GM21576 (cell line): ENCODE measurements at regions not wholly inside any gene's neighbourhood (a gene's known extent, or its start where the extent isn't known, plus 50 kb on each side); places are given as distances from the start of the nearest gene placed in this dataset.

Experiments
- ATAC-seq: cut with Tn5 transposase; IDR thresholded peaks from one replicate; pipeline ENCODE4 v1.9.1; 2021; ENCODE audit warnings: mild to moderate bottlenecking, moderate library complexity; ENCODE audit not compliant: unreplicated experiment

DNA sequence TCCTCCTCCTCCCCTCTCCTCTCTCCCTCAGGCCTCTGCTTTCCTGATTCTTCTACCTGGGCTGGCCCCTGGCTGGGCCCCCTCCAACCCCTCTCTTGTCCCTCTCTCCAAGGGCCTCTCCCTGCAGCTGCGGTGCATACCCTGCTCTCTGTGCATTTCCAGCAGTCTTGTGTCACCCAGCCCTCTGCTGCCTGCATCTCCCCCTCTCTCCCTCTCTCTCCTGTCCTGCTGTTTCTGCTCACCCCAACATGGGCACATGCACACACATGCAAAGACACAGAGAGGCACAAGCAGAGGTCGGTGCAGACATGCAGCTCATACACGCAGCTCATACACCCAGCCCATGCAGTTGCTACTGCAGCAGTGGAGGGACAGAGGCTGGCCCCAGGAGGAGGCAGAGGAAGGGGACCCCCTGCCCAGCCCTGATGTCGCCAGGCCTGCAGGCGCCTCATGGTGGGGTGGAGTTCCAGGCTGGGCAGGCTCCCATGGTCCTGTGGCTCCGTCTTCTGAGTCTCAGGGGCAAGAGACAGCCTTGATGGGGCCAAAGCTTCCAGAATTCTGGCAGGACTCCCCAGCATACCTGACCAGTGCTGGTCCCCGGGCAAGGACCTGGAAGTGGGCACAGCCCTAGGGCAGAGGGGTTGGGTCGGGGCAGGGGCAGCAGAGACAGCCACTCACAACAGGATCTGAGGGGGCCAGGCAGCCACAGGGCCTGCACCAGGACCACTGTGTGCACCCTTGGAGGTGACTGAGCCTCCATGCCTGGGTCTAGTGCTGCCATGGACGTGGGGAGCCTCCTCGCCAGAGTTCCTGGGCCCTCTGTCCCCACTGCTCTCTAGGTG is 216.9 kb downstream of the C9orf50 start:
- ATAC-seq = no peak

DNA sequence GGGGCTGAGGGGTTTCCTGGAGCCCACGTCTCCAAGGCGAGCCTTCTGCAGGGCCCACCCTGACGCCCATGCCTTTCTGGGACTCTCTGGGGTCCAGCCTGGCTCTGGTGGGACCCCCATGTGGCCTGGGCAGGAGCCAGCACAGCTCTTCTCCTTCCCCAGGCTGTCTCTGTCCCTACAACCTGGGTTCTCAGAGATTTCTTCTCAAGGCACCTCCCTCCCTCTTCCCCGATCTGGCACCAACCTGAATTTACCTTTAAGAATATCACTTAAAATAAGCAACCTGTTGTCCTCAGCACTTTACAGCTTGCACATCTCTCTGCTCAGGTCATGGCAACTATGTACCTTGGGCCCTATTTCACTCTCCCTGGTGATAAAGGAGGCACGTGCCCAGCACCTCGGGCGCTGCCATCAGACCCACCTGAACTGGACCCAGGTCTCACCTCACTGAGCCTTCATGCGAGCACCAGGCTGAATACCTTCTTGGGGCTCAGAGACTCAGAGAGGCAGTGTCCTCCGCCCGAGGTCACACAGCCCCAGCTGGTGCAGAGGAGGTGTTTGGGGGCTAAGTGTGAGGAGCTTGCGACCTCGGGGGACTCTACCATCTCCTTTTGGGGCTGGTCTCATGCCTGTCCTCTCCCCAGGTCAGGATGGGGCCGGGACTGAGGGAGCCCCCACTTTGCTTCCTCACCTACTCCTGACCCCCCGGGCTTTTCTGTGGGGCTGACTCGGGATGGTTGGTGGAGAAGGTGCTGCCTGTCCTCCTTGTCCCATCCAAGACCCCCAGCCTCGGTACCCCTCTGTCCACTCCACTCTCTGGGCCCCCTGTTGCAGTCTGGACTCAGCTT is 217.7 kb downstream of the C9orf50 start:
- no peak for ATAC-seq

DNA sequence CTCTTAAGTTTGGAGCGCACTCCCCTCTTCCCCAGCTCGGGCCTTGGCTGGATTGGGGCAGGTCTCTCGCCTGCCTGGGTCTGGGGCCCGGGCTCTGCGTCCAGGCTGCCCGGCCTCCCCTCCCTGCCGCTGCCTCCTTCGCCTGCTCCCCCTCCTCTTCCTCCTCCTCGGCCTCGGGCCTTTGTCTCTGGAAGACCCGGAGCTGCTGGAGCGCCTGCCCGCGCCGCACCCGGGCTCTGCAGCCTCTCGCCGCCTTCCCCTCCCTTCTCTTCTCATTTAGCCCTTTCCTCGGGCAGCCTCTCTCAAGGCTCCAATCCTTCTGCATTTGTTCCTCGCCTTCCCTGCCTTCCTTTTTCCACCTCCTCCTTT is 218.5 kb downstream of the C9orf50 start:
- ATAC-seq = no peak

DNA sequence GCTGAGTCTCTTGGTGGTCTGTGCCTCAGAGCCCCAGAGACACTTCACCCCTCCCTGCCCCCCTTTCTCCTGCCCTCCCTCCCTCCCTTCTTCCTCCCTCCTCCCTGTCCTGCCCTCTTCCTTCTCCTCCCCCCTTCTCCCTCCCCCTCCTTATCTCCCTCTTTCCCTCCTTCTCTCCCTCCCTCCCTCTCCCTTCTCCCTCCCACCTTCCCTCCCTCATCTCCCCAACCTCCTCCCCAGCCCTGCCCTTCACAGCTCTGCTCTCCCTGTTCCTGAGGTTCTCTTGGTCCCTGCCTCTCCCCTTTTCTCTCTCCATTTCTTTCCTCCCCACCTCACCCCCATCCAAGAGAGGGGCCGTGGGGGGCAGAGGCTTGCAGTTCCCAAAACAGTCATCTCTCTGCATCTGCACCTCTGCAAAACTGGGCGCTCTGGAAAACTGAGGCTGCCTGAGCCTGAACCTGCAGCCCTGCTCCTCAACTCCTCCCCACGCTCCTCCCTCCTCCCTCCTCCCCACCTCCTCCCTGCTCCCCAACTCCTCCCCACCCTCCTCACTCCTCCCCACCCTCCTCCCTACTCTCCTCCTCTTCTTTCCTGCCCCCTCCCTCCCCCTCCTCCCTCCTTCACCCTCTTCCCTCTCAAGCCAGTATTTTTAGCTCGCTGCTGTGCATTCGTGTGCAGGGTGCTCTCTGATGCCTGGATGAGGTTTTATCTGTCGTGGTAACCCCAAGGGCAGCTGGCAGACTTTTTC is 219.1 kb downstream of the C9orf50 start:
- ATAC-seq = no peak

DNA sequence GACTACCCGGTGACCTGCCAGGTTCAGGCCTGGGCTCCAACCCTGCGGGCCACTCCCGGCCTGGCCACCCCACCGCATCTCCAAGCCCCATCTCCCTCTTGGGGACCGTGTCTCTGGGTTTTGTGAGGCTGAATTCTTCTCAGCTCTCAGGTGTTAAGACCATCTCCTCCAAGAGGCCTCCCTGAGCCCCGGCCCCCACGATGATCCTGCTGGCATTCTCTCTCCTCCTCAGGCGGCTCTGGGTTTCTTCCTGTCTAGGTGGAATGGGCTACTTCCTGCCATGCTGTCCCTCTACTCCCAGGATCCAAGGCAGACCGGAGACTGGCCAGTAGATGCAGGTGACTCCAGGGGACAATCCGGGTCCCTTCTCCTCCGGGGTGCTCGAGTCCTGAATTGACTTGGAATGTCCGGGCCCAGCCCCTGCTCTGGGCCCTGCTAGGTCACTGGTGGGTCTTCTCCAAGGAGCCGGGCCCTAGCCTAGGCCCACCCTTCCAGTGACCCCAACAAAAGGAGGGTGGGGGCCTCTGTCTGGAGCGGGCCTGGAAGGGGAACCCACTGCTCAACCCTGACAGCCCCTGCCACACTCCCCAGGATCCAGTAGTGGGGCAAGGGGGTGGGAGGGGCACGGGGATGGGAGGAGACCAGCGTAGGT is 219.8 kb downstream of the C9orf50 start:
- ATAC-seq = no peak

DNA sequence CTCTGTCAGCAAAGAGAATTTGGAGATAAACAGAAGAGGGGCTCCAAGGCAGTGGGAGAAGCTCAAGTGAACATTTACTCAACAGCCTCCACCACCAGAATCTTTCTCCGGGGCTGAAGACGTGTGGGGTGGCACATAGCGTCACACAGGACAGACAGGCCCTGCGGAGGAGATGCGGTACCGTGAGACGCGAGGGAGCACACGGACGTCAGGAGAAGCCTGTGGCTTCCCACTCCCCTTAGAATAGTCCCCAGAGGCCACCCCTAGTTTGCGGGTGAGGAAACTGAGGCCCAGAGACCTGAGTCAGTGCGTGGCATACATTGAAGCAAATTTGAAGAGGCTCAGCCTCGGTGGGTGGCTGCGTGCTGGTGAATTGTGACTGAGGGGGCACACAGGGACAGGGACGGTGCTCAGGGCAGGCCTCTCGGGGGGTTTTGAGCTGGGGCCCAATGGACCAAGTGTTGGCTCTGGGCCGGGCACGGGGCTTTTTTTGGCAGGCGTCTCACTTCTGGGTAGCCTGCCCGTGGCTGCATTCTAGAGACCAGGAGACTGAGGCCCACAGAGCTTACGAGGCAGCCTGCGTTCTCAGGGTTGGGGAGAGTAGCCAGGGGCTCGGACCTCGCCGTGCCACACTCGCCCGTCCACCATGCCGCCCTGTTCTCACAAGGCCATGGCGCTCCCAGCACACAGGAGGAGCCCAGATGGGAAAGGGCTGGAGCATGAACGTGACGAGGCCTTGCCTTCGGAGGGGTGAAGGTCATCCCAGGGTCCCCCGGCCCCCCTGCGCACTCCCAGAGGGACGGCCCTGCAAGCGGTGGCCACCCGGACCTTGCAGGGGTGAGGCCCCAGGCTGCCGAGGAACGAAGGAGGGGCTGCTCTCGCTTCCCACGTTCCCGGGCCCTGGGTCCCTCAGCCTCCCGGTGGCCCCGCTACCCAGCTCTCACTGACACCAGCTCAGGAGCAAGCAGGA is 220.6 kb downstream of the C9orf50 start:
- ATAC-seq = no peak

DNA sequence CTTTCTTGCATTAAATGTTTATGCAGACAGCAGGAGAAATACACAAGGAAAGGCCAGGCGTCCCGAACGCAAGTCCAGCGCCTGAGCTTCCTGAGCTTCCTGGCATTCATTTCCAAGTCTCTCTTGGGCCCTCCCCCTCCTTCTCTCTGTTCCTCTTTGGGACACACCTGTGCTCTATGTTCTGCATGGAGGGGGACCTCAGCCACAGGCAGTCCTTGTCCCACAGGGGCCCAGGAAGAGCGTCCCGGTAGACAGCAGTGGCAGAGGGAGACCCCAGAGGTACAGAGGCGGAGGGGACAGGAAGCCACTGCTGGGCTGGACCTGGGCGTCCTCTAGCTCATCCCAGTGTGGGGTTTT is 221.3 kb downstream of the C9orf50 start:
- ATAC-seq = no peak

DNA sequence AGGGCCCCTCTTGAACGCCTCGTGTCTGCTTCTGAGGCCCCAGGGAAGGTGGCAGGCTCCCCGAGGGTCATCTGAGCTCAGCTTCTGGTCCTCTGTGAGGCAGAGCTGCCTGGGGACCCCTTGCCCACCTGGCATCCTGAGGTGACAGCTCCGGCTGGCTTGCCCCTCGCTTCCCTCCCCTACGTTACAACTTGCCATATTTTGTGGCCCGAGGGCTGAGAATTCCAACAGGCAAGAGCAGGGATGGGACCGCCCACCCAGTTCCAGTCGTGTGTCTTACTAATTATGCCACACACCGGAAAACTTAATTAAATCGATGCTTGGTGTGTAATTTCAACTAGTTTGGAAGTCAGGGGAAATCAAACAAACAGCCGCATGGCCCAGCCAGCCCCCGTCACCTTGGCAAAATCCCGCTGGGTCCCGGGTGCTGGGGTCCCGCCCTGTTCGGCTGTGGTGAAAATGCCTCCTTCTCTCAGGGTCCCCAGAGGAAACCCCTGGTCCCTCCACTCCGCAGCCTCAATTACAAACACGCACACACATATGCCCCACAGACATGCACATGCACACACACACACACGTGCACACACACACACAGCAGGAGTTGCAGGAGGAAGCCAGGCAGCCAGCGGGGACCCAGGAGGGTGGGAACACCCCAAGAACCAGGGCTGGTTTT is 221.0 kb upstream of the IER5L start:
- no peak for ATAC-seq

DNA sequence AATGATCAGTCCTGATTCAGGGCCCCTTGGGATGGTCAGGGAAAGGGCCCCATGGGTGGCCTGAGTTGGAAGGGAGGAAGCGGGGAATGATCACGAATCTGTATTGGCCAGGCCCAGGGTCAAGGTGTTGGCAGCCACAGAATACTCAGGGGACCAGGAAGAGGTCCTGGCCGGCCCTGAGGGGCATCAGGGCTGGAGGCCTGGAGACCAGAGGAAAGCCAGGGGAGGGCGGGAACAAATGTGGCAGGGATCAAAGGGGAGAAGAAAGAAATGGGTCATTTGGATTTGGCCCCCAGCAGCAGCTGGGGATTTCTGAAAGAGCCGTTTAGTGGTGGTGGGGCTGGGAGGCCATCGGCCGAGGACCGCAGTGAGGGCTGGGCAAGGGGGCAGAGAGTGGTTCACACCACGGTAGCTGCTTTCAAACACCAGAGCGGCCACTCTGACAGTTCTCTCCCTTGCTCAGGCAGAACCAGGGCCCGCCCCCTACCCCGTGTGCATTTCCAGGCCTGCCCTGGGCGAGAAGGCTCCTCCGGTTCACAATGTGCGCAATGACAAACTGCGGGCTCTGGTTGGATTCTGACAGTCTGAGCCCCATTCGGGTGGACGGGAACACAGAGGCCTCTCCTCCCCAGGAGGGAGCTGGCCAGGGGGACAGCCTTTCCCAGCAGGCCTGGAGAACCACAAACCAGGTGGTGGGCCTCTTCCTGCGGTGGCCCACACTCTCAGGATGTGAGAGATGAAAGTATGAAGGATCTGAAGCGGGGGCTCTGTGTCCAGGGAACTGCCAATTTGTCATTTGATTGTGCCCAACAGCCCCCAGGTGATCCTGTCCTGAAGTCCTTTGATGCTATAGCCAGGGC is 220.3 kb upstream of the IER5L start:
- no peak for ATAC-seq

DNA sequence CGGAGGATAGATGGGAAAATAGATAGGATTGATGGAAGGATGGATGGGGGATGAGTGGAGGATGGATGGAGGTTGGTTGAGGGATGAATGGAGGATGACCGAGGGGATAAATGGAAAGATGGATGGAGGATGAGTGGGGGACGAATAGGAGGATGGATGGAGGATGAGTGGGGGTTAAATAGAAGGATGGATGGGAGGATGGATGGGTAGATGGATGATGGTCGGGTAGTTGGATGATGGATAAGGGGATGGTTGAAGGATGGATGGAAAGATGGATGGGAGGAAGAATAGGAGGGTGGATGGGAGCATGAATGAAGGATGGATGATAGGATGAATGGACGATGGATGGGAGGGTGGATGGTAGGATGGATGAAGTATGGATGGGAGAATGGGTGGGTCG is 219.3 kb upstream of the IER5L start:
- ATAC-seq = no peak

DNA sequence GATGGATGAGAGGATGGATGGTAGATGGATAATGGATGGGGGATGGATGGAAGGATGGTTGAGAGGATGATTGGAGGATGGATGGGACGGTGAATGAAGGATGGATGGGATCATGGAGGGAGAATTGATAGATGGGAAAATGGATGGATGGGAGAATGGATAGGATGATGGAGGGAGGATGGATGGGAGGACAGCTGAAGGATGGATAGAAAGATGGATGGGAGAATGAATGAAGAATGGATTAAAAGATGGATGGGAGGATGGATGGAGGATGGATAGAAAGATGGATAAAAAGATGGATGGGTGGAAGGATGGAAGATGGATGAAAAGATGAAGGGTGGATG is 218.3 kb upstream of the IER5L start:
- no peak for ATAC-seq

DNA sequence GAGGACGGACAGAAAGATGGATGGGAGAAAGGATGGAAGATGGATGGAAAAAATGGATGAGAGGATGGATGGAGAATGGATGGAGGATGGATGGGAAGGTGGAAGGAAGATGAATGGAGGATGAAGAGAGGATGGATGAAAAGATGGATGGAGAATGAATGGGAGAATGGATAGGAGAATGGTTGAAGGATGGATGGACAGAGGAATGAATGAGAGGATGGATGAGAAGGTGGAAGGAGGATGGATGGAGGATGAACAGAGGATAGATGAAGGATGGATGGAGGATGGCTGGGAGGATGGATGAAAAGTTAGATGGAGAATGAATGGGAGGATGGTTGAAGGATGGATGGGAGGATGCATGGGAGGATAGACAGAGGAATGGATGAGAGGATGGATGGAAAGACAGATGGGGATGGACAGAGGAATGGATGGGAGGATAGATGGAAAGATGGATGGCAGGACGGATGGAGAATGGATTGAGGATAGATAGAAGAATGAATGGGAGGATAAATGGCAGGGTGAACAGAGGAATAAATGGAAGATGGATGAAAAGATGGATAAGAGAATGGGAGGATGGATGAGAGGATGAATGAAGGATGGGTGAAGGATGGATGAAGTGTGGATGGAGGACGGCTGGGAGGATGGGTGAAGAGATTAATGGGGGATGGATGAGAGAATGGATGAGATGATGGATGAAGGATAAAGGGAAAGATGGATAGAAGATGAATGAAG is 217.7 kb upstream of the IER5L start:
- ATAC-seq = no peak

DNA sequence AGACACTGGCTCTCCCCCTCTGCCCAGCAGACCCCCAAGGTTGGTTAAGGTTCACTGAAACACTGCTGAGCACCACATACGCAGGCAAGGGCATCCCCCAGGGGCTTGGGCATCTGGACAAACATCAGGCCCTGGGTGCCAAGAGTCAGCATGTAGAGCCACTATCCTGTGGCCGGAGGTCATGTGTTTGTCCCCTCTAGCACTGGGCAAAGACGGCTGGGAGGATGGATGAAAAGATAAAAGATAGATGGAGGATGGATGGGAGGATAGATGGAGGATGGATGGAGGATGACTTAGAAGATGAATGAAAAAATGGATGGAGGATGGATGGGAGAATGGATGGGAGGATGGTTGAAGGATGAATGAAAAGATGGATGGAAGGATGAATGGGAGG is 216.8 kb upstream of the IER5L start:
- no peak for ATAC-seq

DNA sequence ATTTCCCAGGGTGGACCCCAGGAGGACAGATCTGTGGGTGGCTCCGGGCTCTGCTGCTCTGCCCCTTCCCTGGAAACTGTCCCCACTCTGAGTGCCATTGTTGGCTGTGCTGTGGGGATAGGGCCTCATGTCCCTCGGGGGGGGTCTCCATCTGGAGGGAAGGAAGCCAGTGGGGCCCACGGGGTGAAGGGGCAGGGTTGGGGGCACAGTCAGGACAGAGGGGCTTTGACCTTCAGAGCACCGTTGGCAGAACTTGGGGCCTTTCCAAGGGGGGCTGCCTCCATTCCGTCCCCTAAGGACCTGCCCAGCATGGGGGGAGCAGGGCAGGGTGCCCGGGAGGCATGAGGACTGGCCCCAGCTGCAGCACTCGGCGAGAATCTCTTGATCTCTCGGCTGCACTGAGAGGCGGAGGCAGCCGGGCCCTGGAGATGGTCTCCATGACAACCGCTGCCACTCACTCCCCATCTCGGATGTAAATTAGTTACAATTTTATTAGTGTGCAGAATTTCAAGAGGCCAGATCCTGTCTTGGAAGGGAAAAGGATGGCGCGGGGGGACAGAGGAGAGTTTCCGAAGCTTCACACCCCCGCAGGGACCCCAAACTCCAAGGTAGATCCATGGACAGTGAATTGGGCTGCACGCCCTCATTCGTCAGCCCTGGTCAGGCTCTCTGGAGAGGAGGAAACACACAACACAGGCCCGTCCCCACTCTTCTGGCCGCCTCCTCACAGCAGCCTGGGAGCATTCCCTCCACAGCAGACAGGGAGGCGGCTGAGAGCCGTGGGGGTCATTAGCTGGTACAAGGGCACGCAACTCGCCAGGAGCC is 216.2 kb upstream of the IER5L start:
- no peak for ATAC-seq

DNA sequence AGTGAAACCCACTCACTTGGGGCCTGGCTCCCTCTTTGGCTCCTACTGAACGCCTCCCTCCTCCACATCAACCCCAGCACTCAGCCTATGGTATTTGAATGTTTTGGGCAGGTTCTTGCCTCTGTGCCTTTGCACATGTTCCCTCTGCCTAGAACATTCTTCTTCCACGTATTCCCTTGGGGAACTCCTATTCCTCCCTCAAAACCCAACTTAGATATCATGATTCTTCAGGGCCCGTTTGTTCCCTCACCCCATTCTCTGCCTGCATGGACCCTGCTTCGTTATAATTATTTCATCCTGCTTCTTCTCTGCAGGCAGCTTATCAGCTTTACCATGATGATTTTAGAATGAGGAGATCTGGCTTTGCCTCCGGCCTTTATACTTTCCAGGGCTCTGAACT is 215.0 kb upstream of the IER5L start:
- ATAC-seq = no peak

DNA sequence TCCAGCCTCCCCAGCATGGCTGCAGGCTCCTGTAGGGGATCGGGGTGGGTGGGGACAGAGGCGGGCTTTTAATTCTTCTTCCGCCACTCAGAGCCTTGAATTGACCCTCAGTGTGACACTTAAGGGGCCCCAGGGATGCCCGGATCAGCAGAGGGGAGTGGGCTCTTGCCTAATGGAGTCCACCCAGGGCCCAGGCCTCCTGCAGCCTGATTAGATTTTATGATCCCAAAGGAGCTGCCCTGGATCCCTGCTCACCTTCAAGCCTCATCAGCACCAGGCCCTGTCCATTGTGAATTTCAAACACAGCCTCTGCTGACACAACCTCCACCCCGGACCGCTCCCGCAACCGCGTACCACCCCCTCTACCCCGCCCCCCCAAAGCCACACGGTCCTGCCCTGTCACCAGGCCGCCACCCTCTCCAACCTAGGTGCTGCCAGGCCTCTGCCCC is 214.1 kb upstream of the IER5L start:
- ATAC-seq = no peak

DNA sequence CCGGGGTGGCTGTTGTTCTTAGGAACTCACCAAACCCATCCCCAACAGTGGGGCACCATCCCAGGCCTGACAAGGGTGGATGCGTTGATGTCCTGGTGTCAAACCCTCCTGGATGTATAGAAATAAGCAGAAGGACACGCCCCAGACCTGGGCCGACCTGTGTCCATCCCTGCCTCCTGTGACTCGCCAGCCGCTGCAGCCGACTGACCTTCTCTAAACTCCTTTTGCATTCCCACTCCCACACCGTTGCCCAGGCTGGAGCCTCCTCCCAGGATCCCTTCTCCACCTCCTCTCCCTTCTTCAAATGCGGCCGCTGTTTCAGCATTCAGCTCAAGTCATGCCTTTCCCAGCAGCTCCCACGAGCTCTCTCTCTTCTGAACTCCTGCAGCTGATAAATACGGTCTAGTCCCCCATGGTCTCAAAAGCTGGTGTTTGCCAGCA is 213.2 kb upstream of the IER5L start:
- ATAC-seq = no peak
